Stimulated activated CD4-positive, alpha-beta T cell treated with anti-CD3 and anti-CD28 coated beads, TNF-alpha, amount 100 ng/mL, for 4 hours (primary cell): ENCODE measurements at regions not wholly inside any gene's neighbourhood (a gene's known extent, or its start where the extent isn't known, plus 50 kb on each side); places are given as distances from the start of the nearest gene placed in this dataset.

Experiments used
- DNase-seq, 3 experiments: peaks; one replicate each; pipeline ENCODE4 v3.0.0-alpha.2; 2020; ENCODE audit warnings: low read depth in 3 of 3

DNA sequence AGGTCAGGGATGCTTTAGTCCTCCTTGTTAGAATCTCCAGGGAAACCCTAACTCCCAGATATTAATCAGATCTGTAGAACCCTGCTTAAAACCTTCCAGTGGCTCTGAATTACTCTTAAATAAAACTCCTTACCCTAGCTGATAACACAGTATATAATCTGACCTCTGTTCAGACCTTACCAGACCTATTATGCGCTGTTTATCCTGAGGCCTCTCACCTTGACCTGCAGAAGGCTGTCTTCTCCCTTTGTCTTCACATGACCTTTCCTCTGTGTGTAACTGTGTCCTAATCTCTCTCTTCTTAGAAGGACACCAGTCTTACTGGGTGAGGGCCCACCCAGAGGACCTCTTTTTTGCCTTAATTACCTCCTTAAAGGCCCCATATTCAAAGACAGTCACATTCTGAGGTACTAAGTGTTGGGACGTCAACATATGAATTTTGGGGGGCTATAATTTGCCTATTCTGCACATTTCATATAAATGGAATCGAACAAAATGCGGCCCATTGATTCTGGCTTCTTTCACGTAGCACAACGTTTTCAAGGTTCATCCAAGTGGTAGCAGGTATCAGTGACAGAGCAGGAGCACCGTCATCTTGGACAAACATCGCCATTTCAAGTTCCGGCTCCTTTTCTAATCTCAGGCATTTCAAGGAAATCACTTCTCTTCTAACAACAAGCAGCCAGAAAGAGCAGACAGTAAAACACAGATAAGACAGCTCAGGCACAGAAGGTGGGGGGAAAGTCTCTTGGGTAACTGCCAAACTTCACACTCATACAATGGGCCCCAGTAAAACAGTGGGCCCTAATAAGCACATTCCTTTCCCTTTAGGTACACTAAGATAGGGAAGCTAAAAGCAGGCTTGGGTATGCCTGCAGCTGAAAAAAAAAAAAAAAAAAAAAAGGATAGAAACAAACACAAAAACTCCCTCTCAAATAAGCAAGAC, 200.2 kb upstream of the NUDT4 start:
- no peak for DNase-seq

- DNase-seq = no peak
These were observed 199.4 kb upstream of the NUDT4 start for GRCh38 chr12:93178154-93178878.

- DNase-seq = no peak
These were observed 197.9 kb upstream of the NUDT4 start for GRCh38 chr12:93179792-93180191.

DNA sequence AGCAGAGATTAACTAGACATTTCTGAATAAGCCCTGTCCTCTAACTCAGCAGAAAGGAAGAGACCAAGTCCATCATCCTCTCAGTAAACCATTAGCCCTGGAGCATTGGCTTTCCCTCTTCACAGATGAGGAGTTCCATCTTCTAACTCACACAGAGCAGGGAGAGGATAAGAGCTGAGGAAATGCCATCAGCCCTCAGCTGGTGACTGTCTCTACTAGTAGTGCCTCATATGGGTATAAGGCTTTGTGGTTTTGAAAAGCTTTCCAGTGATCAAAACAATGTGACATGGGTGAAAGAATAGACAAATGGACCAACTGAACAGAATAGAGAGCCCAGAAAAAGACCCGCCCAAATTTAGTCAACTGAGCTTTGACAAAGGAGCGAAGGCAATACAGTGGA, 197.2 kb upstream of the NUDT4 start:
- DNase-seq = no peak

GRCh38 chr12:93181409-93181965, 196.2 kb upstream of the NUDT4 start:
- no peak for DNase-seq

GRCh38 chr12:93183940-93184671, 193.6 kb upstream of the NUDT4 start:
- no peak for DNase-seq

- DNase-seq = no peak
These were observed 192.9 kb upstream of the NUDT4 start for GRCh38 chr12:93184672-93185368.

GRCh38 chr12:93185369-93185741, 192.4 kb upstream of the NUDT4 start:
- no peak for DNase-seq

DNA sequence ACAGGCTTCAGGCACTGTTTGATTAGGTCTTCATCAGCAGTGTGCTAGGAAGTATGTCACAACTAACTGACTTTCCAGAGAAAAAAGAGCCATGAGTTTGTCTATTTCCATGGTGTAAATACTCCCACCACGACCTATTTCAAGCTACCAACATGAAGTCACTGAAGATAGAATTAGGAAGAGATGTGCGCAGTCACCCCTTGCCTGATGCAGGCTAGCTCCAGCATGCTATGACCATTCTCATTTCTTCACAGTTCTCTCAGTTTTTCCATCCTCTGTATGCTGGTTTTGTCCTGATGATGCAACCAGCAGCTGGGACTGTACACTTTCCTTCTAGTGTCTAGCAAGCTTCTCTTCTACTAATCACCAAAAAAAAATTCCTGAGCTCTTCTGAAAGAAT, 191.6 kb upstream of the NUDT4 start:
- DNase-seq = no peak

DNA sequence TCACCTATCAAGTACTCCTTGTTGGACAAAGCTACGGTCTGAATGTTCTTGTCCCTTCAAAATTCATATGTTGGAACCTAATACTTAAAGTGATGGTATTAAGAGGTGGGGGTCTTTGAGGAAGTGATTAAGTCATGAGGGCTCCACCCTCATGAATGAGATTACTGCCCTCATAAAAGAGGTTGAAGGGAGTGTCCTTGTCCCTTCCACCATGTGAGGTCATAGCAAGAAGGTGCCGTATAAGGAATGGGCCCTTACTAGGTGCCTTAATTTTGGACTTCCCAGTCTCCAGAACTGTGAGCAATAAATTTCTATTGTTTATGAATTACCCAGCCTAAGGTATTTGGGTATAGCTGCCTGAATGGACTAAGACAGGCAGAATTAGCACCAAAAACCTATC, 191.1 kb upstream of the NUDT4 start:
- no peak for DNase-seq

GRCh38 chr12:93191423-93191822, 186.3 kb upstream of the NUDT4 start:
- no peak for DNase-seq

GRCh38 chr12:93191956-93192355, 185.8 kb upstream of the NUDT4 start:
- no peak for DNase-seq

DNA sequence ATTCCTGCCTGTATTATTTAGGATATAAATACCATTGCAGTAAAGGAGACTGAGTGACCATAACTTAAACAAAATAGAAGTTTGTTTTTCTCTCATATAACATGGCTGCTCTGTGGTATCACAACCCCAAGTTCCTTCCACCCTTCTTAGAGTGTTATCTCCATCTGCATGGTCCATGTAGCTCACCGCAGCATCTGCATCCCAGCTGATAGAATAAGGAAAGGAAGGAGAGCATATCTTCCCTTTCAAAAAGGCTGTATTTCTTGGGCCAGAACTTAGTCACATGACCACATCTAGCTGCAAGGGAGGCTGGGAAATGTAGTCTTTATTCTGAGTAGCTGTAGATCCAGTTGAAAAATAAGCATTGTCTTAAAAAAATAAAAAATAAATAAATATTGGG, 184.8 kb upstream of the NUDT4 start:
- no peak for DNase-seq

DNA sequence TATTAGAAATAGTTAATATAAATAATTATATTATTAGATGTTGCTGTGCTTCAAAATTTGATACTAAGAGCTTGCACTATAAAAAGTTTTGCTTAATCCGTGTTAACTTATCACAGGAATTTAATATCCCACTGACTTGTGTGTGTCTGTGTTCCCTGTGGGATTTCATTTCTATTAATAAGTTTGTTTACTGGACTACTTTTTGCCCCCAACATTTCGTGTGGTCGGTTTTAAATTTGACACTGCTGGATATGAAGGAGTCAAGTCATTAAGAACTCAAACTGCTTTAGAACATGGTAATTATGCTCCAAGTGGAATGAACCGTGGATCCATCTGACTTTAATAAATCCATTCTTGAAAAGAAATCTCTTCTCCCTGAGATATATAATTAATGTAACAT, 182.2 kb upstream of the NUDT4 start:
- DNase-seq = no peak

DNA sequence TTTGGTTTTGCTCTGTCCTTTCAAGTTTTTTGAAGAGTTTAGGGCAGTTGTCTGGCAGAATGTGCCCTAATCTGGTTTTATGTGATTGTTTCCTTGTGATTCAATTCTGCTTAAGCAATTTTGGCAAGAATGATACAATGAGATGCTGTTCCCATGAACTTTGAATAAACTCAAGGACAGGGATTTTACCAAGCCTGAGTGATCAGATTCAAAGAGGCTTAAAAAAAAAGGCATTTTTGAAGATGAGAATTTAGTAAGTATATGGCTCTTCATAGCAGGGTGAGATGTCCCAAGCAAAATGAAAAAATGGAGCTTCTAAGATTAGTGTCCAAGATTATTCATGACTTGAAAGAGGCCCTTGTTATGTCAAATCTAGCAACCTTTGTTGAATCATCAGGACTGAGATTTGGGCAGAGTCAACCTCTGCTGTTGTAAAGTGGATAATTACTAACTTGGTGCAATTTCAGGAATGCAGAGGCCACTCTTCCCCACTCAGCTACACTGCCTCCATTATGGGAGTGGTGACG, 180.6 kb upstream of the NUDT4 start:
- no peak for DNase-seq

- DNase-seq = no peak
These were observed 179.6 kb upstream of the NUDT4 start for GRCh38 chr12:93198086-93198485.

- no peak for DNase-seq
These were observed 177.9 kb upstream of the NUDT4 start for GRCh38 chr12:93199831-93200236.

DNA sequence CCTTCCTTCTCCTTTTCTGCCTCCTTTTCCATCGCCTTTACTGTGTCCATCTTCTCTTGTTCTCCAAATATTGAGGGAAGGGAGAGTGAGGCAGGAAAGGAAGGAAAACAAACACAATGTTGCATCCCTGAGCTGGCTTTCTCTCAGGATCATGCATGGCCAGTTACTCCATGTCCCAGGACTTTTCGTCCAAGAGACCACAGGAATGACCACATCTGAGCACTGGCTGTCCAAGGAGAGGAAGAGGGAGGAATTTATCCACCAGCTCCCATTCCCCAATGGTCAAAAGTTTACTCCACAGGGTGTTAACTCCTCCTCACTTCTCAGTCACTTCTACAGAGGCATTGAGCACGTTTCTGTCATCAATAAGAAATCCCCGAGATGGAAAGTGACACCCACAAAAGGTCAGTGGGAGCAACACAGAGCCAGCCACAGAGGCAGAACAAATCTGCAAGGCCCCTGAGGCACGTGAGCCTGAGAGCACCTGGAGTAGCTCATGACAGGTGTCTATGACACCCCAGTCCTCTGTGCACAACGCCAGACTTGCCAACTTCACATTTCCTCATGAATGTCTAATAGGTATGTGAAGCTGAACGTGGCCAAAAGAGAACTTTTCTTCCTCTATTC, 177.3 kb upstream of the NUDT4 start:
- DNase-seq = no peak

- no peak for DNase-seq
These were observed 175.7 kb upstream of the NUDT4 start for GRCh38 chr12:93201990-93202389.

DNA sequence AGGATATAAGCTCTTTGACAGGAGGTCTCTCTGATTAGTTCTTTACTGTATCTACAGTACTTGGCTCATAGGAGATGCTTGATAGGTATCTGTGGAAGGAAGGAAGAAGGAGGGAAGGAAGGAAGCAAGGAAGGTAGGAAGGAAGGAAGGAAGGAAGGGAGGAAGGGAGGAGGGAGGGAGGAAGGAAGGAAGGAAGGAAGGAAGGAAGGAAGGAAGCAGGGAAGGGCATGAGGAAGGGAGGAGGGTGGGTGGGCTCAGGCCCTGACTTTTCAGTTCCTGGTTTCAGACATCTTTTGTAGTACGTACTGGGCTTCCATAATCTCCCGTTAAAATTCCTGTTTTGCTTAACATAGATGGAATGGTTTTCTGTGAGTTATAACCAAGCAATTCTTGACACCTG, 175.0 kb upstream of the NUDT4 start:
- no peak for DNase-seq

- DNase-seq = no peak
These were observed 174.4 kb upstream of the NUDT4 start for GRCh38 chr12:93203361-93203760.
